GM19035 (cell line): ENCODE measurements at regions not wholly inside any gene's neighbourhood (a gene's known extent, or its start where the extent isn't known, plus 50 kb on each side); places are given as distances from the start of the nearest gene placed in this dataset.
A peak's percentile ranks its signal among the peaks of the same experiment; 100 is the strongest.
"Not testable (repeated sequence)": the region's sequence is repeated elsewhere in the genome, so short reads cannot be mapped to it uniquely, and the experiment has no call there.

Experiments
- ATAC-seq: cut with Tn5 transposase; IDR thresholded peaks from one replicate; pipeline ENCODE4 v1.9.1; 2021; ENCODE audit not compliant: unreplicated experiment

- no peak for ATAC-seq
These were observed 106.8 kb upstream of the IL12A start for GRCh38 chr3:159881828-159882309.

GRCh38 chr3:159882367-159882766, 106.3 kb upstream of the IL12A start:
- no peak for ATAC-seq

- no peak for ATAC-seq
These were observed 105.5 kb upstream of the IL12A start for GRCh38 chr3:159882790-159883779.

- ATAC-seq, result peak; percentile 47
These were observed 103.8 kb upstream of the IL12A start for GRCh38 chr3:159884661-159885402.

GRCh38 chr3:159886050-159886449, 102.6 kb upstream of the IL12A start:
- peak; percentile 71 for ATAC-seq

- not testable (repeated sequence) for ATAC-seq
These were observed 102.1 kb upstream of the IL12A start for GRCh38 chr3:159886530-159886929.

- no peak for ATAC-seq
These were observed 101.5 kb upstream of the IL12A start for GRCh38 chr3:159887168-159887567.

GRCh38 chr3:159887911-159888310, 100.7 kb upstream of the IL12A start:
- no peak for ATAC-seq

GRCh38 chr3:159892171-159892795, 96.4 kb upstream of the IL12A start:
- no peak for ATAC-seq

GRCh38 chr3:159892801-159893200, 95.8 kb upstream of the IL12A start:
- ATAC-seq, result no peak

- ATAC-seq, result no peak
These were observed 94.2 kb upstream of the IL12A start for GRCh38 chr3:159894386-159894785.

- ATAC-seq, result no peak
These were observed 93.2 kb upstream of the IL12A start for GRCh38 chr3:159895430-159895829.

GRCh38 chr3:159896543-159896942, 92.1 kb upstream of the IL12A start:
- ATAC-seq, result no peak

GRCh38 chr3:159897331-159898075, 91.1 kb upstream of the IL12A start:
- no peak for ATAC-seq

GRCh38 chr3:159898147-159898546, 90.5 kb upstream of the IL12A start:
- ATAC-seq, result no peak

- ATAC-seq, result no peak
These were observed 89.5 kb upstream of the IL12A start for GRCh38 chr3:159899166-159899565.

- ATAC-seq, result peak; percentile 62
These were observed 85.9 kb upstream of the IL12A start for GRCh38 chr3:159902546-159903314.

- peak; percentile 44 for ATAC-seq
These were observed 84.2 kb upstream of the IL12A start for GRCh38 chr3:159904455-159904854.

GRCh38 chr3:159904911-159905310, 83.7 kb upstream of the IL12A start:
- no peak for ATAC-seq

GRCh38 chr3:159907828-159908227, 80.8 kb upstream of the IL12A start:
- ATAC-seq, result no peak
